ENCODE measurements at regions not wholly inside any gene's neighbourhood (a gene's known extent, or its start where the extent isn't known, plus 50 kb on each side); places are given as distances from the start of the nearest gene placed in this dataset.

DNA sequence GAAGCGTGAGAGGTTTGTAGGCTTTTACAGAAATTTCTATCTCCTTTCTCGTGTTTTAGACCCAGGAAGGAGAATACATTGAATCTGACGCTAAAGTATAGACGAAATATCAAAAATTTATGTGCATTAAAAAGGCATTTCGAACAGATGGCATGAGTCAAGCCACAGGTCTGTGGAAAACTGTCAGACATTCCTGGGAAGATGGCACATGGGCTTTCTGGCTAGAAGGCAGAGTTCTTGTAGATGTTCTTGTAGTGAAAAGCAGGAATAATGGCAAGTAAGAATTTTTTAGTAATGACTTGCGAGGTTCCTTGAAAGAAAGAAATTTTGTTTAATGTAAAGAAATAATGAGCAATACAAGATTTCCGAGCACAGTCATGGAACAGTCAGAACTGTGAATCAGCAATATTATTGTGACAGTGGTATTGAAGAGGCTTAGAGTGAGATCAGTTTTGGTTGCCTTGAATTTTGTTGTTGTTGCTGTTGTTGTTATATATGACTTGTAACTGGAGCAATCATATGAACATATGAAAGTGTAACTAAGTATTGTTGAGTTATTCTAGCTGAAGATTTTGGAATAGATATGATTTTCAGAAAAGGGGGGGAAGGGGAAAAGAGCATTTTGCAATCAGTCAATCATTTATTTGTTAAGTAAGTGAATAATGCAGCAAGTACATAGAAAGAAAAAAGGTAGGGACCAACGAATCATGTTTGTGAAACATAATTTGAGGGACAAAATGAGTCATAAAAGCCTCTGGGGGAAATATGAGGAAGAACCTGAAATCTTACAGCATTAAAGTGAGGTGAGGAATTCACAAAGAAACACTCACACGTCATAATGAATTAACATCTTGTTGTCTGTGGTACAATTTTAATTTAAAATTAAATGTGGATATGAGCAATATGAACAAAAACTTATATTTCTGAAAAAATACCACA lies 339.0 kb upstream of the CTNND2 start:
- TF ChIP-seq, protein P1, sequence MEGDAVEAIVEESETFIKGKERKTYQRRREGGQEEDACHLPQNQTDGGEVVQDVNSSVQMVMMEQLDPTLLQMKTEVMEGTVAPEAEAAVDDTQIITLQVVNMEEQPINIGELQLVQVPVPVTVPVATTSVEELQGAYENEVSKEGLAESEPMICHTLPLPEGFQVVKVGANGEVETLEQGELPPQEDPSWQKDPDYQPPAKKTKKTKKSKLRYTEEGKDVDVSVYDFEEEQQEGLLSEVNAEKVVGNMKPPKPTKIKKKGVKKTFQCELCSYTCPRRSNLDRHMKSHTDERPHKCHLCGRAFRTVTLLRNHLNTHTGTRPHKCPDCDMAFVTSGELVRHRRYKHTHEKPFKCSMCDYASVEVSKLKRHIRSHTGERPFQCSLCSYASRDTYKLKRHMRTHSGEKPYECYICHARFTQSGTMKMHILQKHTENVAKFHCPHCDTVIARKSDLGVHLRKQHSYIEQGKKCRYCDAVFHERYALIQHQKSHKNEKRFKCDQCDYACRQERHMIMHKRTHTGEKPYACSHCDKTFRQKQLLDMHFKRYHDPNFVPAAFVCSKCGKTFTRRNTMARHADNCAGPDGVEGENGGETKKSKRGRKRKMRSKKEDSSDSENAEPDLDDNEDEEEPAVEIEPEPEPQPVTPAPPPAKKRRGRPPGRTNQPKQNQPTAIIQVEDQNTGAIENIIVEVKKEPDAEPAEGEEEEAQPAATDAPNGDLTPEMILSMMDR (IDR thresholded peaks at IDR 0.05; ENCODE audit: unreplicated experiment), result no peak
- DNase-seq (ENCODE audit: unreplicated experiment), result peak; percentile 68
- Mint-ChIP-seq H3K4me3 (ENCODE audit: unreplicated experiment) (peak overlapping the region; percentile 26), H3K9me3 (ENCODE audit: unreplicated experiment) (peaks cover 10% of the 10 kb centered on the region), H3K36me3 (ENCODE audit: insufficient read depth, unreplicated experiment) (no peaks in the 10 kb centered on the region), H3K27ac (ENCODE audit: low read depth, unreplicated experiment) (peak overlapping the region; percentile 29), H3K4me1 (ENCODE audit: insufficient read depth, unreplicated experiment) (peaks cover 12% of the 10 kb centered on the region), H3K27me3 (ENCODE audit: insufficient read depth, unreplicated experiment) (no peaks in the 10 kb centered on the region)
- no TSS peak for BruUV-seq (replicated peaks)
- POLR2A ChIA-PET, result no interaction called here
- intact Hi-C loops (cut with micrococcal nuclease), result no loop called here
- CTCF ChIA-PET, result no interaction called here

DNA sequence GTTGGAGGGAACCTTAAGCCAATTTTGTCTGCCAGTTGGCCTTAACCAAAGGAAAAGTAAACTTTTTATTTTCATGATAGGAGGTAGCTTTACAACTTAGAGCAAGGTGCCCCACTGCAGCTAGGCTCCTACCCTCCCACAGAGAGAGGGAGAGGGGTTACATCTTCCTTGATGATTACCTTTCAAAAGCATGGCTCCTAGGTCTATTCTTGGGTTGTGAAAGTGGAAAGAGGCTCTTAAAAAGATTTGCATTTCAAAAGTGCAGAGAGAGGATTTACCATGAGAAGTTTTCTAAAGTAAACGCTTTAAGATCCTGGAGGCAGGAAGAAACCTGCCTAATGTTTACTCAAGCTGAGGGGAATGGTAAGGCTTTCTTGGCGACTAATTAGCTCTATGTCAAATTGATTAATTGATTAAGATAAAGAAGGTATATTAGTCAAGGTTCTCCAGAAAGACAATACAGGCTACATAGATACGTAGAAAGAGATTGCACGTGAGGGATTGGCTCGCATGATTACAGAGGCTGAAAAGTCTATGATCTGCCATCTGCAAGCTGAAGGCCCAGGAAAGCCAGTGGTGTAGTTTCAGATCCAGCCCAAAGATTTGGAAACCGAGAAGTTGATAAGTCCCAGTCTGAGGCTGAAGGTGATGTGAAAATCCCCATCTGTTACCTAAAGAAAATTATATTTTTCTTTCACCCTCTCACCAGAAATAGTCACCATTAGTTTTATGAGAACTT lies 333.8 kb upstream of the CTNND2 start:
- DNase-seq (ENCODE audit: unreplicated experiment), result no peak
- peaks cover under 1% of the 10 kb centered on the region for H3K4me1 Mint-ChIP-seq (ENCODE audit: insufficient read depth, unreplicated experiment)
- POLR2A ChIA-PET, result interaction anchor here (0.6 kb wide), 1 partner anchor 238 kb away, joined by 3 read pairs; no protein-coding TSS in a partner anchor
- H3K27me3 Mint-ChIP-seq (ENCODE audit: insufficient read depth, unreplicated experiment), result no peaks in the 10 kb centered on the region
- no peaks in the 10 kb centered on the region for H3K36me3 Mint-ChIP-seq (ENCODE audit: insufficient read depth, unreplicated experiment)
- intact Hi-C loops (cut with micrococcal nuclease), result no loop called here
- TF ChIP-seq, protein P1 (IDR thresholded peaks at IDR 0.05; ENCODE audit: unreplicated experiment), result no peak
- H3K27ac Mint-ChIP-seq (ENCODE audit: low read depth, unreplicated experiment), result no peak overlapping the region
- peaks cover 8% of the 10 kb centered on the region for H3K9me3 Mint-ChIP-seq (ENCODE audit: unreplicated experiment)
- BruUV-seq (replicated peaks), result no TSS peak
- CTCF ChIA-PET, result interaction anchor here (0.6 kb wide), 1 partner anchor 281 kb away, joined by 4 read pairs; no protein-coding TSS in a partner anchor
- no peak overlapping the region for H3K4me3 Mint-ChIP-seq (ENCODE audit: unreplicated experiment)

DNA sequence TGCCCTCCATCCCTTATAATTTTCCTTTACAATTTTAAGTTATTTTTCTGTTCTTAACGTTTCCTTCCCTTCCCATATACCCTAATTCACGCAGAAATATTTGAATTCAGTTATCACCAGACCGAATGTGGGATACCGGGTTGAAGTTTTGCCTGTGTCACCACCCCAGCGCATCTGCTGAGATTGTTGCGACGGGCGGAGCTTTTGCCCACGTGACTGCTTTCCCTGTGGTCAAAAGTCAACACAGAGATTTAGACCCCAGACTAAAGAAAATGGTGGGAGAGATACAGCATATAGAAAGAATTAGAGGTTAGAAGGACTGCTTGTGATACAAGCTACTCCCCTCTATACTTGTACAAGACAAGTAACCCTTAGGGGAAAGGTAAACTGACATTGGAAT lies 326.4 kb upstream of the CTNND2 start:
- no peaks in the 10 kb centered on the region for H3K36me3 Mint-ChIP-seq (ENCODE audit: insufficient read depth, unreplicated experiment)
- no peaks in the 10 kb centered on the region for H3K27me3 Mint-ChIP-seq (ENCODE audit: insufficient read depth, unreplicated experiment)
- CTCF ChIA-PET, result no interaction called here
- BruUV-seq (replicated peaks), result no TSS peak
- POLR2A ChIA-PET, result no interaction called here
- TF ChIP-seq, protein P1 (IDR thresholded peaks at IDR 0.05; ENCODE audit: unreplicated experiment), result no peak
- H3K9me3 Mint-ChIP-seq (ENCODE audit: unreplicated experiment), result peaks cover 8% of the 10 kb centered on the region
- no peak overlapping the region for H3K4me3 Mint-ChIP-seq (ENCODE audit: unreplicated experiment)
- no peak overlapping the region for H3K27ac Mint-ChIP-seq (ENCODE audit: low read depth, unreplicated experiment)
- DNase-seq (ENCODE audit: unreplicated experiment), result no peak
- H3K4me1 Mint-ChIP-seq (ENCODE audit: insufficient read depth, unreplicated experiment), result no peaks in the 10 kb centered on the region
- intact Hi-C loops (cut with micrococcal nuclease), result no loop called here

DNA sequence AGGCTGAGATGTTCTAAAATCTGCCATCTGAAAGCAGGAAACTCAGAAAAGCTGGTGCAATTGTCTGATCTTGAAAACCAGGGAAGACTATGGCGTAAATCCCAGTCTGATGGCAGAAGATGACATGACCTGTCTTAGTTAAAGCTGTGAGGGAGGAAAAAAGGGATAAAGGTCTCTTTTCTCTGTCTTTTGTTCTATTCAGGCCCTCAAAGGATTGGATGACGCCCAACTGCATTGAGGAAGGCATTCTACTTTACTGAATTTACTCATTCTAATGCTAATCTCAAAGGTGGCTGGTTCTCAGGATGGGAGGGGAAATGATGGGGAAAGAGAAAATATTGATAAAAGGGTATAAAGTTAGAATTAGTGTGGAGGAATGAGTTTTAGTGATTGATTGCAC lies 312.8 kb upstream of the CTNND2 start:
- H3K4me3 Mint-ChIP-seq (ENCODE audit: unreplicated experiment), result no peak overlapping the region
- POLR2A ChIA-PET, result interaction anchor here (0.5 kb wide), 1 partner anchor 1773 kb away, joined by 3 read pairs; no protein-coding TSS in a partner anchor

More for the DNA sequence above, 312.8 kb upstream of the CTNND2 start:
- no TSS peak for BruUV-seq (replicated peaks)
- no peak overlapping the region for H3K27ac Mint-ChIP-seq (ENCODE audit: low read depth, unreplicated experiment)
- CTCF ChIA-PET, result no interaction called here
- H3K27me3 Mint-ChIP-seq (ENCODE audit: insufficient read depth, unreplicated experiment), result no peaks in the 10 kb centered on the region
- no peak for DNase-seq (ENCODE audit: unreplicated experiment)
- intact Hi-C loops (cut with micrococcal nuclease), result no loop called here
- no peaks in the 10 kb centered on the region for H3K4me1 Mint-ChIP-seq (ENCODE audit: insufficient read depth, unreplicated experiment)
- TF ChIP-seq, protein P1 (IDR thresholded peaks at IDR 0.05; ENCODE audit: unreplicated experiment), result no peak
- H3K9me3 Mint-ChIP-seq (ENCODE audit: unreplicated experiment), result peaks cover 37% of the 10 kb centered on the region
- H3K36me3 Mint-ChIP-seq (ENCODE audit: insufficient read depth, unreplicated experiment), result no peaks in the 10 kb centered on the region

All from MCF 10A (cell line).